RWPE2 (cell line): ENCODE measurements at regions not wholly inside any gene's neighbourhood (a gene's known extent, or its start where the extent isn't known, plus 50 kb on each side); places are given as distances from the start of the nearest gene placed in this dataset.

Source experiments
- ATAC-seq: fragments of 200-7000 bp; cut with Tn5 transposase; 3 replicates; pipeline ENCODE4 v1.9.1; 2021; ENCODE audit warnings: low read depth
- DNase-seq: peaks from one replicate; pipeline ENCODE4 v3.0.0-alpha.2; 2020; ENCODE audit warnings: low spot score
- H3K27ac ChIP-seq: fragments of 450-650 bp; 2 replicates; pipeline ENCODE4 v1.5.1; 2017; ENCODE audit warnings: mild to moderate bottlenecking; ENCODE audit not compliant: poor library complexity, severe bottlenecking
- H3K27me3 ChIP-seq: fragments of 250-450 bp; sonication (Bioruptor Pico); 2 replicates; pipeline ENCODE4 v1.5.1; 2021; ENCODE audit warnings: mild to moderate bottlenecking, moderate library complexity; ENCODE audit not compliant: insufficient read depth, poor library complexity, severe bottlenecking
- H3K36me3 ChIP-seq: fragments of 250-450 bp; sonication (Bioruptor Pico); 2 replicates; pipeline ENCODE4 v1.5.1; 2020; ENCODE audit warnings: low read depth, mild to moderate bottlenecking, moderate library complexity
- H3K4me1 ChIP-seq: fragments of 250-450 bp; sonication (Bioruptor Pico); 2 replicates; pipeline ENCODE4 v1.5.1; 2021; ENCODE audit warnings: mild to moderate bottlenecking, moderate library complexity; ENCODE audit not compliant: insufficient read depth, poor library complexity, severe bottlenecking
- H3K4me3 ChIP-seq: fragments of 250-450 bp; sonication (Bioruptor Pico); 2 replicates; pipeline ENCODE4 v1.5.1; 2021; ENCODE audit warnings: mild to moderate bottlenecking, moderate library complexity; ENCODE audit not compliant: severe bottlenecking
- H3K9me3 ChIP-seq: fragments of 250-450 bp; sonication (Bioruptor Pico); 2 replicates; pipeline ENCODE4 v1.5.1; 2021; ENCODE audit warnings: mild to moderate bottlenecking, moderate library complexity; ENCODE audit not compliant: severe bottlenecking
- CTCF ChIP-seq: fragments of 450-650 bp; IDR thresholded peaks from one replicate; pipeline ENCODE4 v1.5.1; 2017; ENCODE audit warnings: mild to moderate bottlenecking, moderate library complexity; ENCODE audit not compliant: poor library complexity, severe bottlenecking

- no peaks in the 10 kb centered on the region for H3K27me3 ChIP-seq
These were observed 327.5 kb upstream of the LYPLAL1 start for GRCh38 chr1:218846181-218846580.

GRCh38 chr1:218847089-218847768, 326.4 kb upstream of the LYPLAL1 start:
- H3K4me3 ChIP-seq: no peak overlapping the region
- H3K36me3 ChIP-seq: no peaks in the 10 kb centered on the region
- H3K4me1 ChIP-seq: no peaks in the 10 kb centered on the region
- no peaks in the 10 kb centered on the region for H3K27me3 ChIP-seq
- ATAC-seq (no peak), DNase-seq (no peak)
- TF ChIP-seq CTCF: no peak
- no peak overlapping the region for H3K27ac ChIP-seq
- H3K9me3 ChIP-seq: no peaks in the 10 kb centered on the region

More at GRCh38 chr1:218846181-218846580, 327.5 kb upstream of the LYPLAL1 start:
- Histone ChIP-seq H3K4me3 (no peak overlapping the region), H3K27ac (no peak overlapping the region), H3K9me3 (no peaks in the 10 kb centered on the region), H3K36me3 (no peaks in the 10 kb centered on the region), H3K4me1 (no peaks in the 10 kb centered on the region)
- no peak for TF ChIP-seq CTCF
- ATAC-seq: no peak
- no peak for DNase-seq

GRCh38 chr1:218848009-218848408, 325.7 kb upstream of the LYPLAL1 start:
- DNase-seq (no peak), ATAC-seq (no peak)
- H3K4me3 ChIP-seq: no peak overlapping the region
- no peaks in the 10 kb centered on the region for H3K27me3 ChIP-seq
- H3K9me3 ChIP-seq: no peaks in the 10 kb centered on the region
- H3K27ac ChIP-seq: no peak overlapping the region
- no peaks in the 10 kb centered on the region for H3K4me1 ChIP-seq
- TF ChIP-seq CTCF: no peak
- H3K36me3 ChIP-seq: no peaks in the 10 kb centered on the region

GRCh38 chr1:218850367-218850766, 323.3 kb upstream of the LYPLAL1 start:
- no peaks in the 10 kb centered on the region for H3K27me3 ChIP-seq
- no peak overlapping the region for H3K4me3 ChIP-seq
- H3K36me3 ChIP-seq: no peaks in the 10 kb centered on the region
- DNase-seq (no peak), ATAC-seq (no peak)
- H3K4me1 ChIP-seq: no peaks in the 10 kb centered on the region
- no peaks in the 10 kb centered on the region for H3K9me3 ChIP-seq
- no peak for TF ChIP-seq CTCF
- no peak overlapping the region for H3K27ac ChIP-seq

GRCh38 chr1:218851586-218851985, 322.1 kb upstream of the LYPLAL1 start:
- Histone ChIP-seq H3K27me3 (no peaks in the 10 kb centered on the region), H3K4me1 (no peaks in the 10 kb centered on the region), H3K36me3 (no peaks in the 10 kb centered on the region), H3K27ac (no peak overlapping the region), H3K9me3 (no peaks in the 10 kb centered on the region), H3K4me3 (no peak overlapping the region)
- no peak for DNase-seq
- ATAC-seq: no peak
- no peak for TF ChIP-seq CTCF
